ENCODE measurements at regions not wholly inside any gene's neighbourhood (a gene's known extent, or its start where the extent isn't known, plus 50 kb on each side); places are given as distances from the start of the nearest gene placed in this dataset. TPM values are rescaled to one million over a fixed set of nuclear protein-coding genes. Genes with fewer than 3 reads are reported as not detected.
"Not testable (repeated sequence)": the region's sequence is repeated elsewhere in the genome, so short reads cannot be mapped to it uniquely, and the experiment has no call there.

DNA sequence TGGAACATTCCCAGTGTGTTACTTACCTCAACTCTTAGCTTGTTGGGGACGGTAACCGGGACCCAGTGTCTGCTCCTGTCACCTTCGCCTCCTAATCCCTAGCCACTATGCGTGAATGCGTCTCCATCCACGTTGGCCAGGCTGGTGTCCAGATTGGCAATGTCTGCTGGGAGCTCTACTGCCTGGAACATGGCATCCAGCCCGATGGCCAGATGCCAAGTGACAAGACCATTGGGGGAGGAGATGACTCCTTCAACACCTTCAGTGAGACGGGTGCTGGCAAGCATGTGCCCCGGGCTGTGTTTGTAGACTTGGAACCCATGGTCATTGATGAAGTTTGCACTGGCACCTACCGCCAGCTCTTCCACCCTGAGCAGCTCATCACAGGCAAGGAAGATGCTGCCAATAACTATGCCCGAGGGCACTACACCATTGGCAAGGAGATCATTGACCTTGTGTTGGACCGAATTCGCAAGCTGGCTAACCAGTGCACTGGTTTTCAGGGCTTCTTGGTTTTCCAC lies 59.8 kb upstream of the CHORDC1 start:
- ATAC-seq (ENCODE audit: poor library complexity); intact Hi-C loops (cut with DNase I): not testable (repeated sequence)
- peak; percentile 34 for DNase-seq

DNA sequence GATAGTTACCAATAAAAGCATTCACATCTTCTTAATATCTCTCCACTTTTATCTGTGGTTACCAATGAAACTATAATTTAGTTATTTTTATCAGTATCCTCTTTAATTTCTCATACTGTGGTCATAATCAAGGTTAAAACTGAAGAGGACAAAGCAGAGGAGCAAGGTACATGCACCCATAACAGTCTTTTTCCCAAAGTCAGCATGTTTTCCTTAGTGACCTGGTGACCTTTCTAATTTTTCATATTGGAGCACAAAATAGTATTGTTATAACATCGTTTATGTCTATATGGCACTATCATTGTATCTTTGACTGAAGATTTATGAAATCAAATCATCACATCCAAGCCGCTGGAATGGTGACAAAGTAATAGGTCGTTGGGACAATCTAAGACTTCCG lies 51.5 kb upstream of the CHORDC1 start:
- intact Hi-C loops (cut with DNase I) = no loop called here
- no peak for ATAC-seq (ENCODE audit: poor library complexity)
- no peak for DNase-seq

Small RNAs in the stretch of these regions (microRNA-seq; reads per million reads assigned to microRNA genes)
- gene MIR1261 (not detected), gene MIR4490 (not detected)

Data from Right ventricle myocardium superior (tissue), 1 donor.